ENCODE measurements at regions not wholly inside any gene's neighbourhood (a gene's known extent, or its start where the extent isn't known, plus 50 kb on each side); places are given as distances from the start of the nearest gene placed in this dataset.

DNA sequence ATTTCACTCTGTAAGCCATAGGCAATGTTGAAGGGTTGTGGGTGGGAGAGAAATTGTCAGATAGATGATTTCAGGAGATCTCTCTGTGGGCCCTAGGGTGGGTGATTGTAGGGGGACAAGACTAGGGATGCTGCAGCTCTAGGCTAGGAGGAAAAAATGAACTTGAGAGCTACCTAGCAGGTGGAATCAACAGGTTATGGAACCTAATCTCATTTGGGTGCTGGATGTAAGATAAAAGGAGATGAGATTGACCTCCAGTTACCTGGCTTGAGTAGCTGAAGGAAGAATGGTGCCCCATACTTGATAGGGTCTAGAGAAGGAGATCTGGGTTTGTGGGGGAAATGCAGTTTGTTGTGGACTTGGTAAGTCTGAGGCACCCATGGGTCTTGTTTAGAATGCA, 396.5 kb downstream of the RRAGC start:
- DNase-seq: no peak
- intact Hi-C loops (cut with micrococcal nuclease): no loop called here

DNA sequence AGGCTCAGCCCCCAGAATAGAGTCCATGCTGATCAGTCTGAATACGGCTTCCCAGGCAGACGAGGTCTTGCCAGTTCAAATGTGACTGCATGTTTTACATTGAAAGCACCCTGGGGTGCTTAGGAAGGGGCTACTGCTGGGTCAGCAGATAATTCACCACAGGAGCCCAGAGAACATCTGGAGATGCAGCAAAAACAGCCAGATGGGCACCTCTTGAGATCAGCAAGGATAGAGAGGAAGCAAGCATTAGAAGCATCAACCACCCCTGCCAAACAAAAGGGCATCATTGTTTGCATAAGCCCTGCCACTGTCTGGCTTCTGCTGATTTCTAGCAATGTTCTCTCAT, 403.1 kb downstream of the RRAGC start:
- DNase-seq (no peak), ATAC-seq (no peak)
- intact Hi-C loops (cut with micrococcal nuclease): no loop called here

More for the DNA sequence above, 396.5 kb downstream of the RRAGC start:
- ATAC-seq: no peak

DNA sequence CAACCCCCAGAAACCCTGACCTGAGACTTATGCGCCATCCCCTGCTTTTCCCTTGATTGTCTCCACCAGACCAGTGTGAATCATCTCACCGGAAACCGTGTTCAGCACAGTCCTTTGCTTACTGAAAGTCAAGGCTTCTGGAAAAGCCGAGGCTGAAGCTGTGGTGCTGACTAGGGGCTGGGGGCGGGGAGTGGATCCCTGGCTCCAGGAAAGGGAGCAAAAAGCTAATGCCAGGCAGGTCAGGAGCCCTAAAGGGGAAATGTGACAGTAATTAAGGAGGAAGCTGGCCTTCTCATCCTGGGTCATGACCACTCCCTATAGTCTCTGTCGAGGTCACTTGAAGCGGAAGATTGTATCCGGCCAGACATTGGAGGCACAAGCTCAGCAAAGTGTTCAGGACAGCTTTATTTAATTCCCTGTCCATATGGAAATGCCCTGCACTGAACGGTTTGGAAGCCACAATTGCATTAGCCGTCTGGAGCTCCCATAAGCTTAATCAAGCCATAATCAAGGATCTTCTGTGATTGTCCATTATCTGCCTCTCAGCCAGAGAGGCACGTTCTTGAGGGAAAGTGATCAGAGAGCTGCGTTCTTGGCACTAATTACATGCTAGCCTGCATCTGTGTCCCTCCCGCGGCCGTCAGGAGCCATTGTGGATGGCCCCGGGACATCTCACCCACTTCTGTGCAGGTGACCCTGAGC, 403.6 kb downstream of the RRAGC start:
- intact Hi-C loops (cut with micrococcal nuclease): no loop called here
- no peak for DNase-seq
- ATAC-seq: no peak

DNA sequence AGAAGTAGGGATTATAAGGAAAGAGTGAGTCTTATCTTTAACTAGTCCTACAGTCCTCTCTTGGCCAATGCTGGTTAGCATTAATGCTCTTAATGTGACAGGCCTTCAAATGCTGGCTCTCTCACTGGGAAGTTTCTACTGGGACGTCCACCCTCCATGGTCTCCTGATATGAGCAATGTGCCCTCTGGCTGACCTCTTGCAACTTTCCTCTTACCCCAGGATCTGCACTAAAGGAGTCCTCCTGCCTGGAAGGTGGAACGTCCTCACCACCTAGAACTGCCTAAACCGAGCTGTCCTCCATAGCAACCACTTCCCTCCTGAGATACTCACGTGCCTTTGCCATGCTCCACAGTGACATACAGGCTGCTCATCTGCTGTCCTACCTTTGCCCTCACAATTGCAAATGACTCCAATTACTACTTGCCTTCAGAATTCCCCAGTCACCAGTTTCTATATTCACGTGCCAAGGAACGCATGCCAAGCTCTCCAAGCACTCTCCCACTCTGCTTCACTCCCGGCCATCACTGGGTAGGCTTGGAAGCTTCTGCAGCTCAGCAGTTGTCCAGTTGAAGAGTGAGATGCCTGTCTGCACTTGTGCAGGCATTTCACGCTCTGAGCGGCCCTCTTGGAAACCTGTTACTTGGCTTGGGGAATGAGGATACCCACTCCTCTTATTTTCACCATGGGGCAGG, 404.7 kb downstream of the RRAGC start:
- intact Hi-C loops (cut with micrococcal nuclease): no loop called here
- DNase-seq: no peak
- no peak for ATAC-seq

DNA sequence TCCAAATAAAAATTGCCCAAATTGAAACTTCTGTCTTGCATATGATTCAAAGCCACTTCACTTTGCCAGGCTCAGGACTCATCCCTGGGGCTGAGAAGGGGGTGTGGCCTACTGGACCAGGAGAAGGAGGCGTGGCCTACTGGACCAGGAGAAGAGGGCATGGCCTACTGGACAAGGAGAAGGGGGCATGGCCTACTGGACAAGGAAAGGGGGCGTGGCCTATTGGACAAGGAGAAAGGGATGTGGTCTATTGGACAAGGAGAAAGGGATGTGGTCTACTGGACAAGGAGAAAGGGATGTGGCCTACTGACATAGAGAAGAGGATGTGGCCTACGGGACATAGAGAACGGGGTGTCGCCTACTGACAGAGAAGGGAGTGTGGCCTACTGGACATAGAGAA, 405.3 kb downstream of the RRAGC start:
- no peak for ATAC-seq
- intact Hi-C loops (cut with micrococcal nuclease): no loop called here
- DNase-seq: no peak

DNA sequence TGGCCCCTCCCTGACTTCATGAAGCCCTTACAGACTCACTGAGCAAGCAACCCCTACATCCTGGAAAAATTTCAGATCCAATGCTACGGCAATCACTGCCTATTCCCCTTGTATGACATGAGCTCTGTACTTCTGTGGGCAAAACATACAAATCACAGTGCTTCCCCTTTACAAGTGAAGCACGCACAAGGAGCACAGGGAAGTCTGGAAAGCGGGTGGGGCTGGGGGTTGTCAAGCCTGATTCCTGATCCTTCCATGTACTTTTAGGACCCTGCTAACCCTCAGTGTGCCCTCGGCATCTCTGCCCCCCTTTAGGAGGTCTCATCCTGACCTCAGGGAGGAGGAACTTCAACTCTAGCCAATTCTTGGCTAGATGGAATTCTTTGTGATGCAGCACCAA, 405.7 kb upstream of the POU3F1 start:
- ATAC-seq (no peak), DNase-seq (no peak)
- intact Hi-C loops (cut with micrococcal nuclease): no loop called here

- no peak for DNase-seq
- ATAC-seq: no peak
- intact Hi-C loops (cut with micrococcal nuclease): no loop called here
Observed at GRCh38 chr1:38451541-38451993, 405.0 kb upstream of the POU3F1 start.

DNA sequence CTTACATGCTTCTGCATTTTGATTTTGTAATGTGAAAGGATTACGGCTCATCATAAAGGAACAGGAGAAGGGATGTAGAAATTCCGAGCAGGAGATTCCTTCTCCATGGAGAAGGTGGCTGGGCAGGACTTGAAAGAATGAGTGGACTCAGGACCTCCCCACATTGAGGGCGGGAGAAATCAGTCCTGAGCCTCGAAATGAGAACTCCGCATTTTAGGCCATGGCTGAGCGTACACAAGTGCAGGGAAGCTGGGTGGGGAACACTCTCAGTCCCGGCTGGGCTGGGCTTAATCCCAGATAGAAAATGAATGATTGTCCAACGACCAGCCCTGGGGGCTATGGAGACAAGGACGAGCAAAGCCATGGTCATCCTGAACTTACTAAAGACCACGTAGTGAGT, 402.3 kb upstream of the POU3F1 start:
- no peak for DNase-seq
- intact Hi-C loops (cut with micrococcal nuclease): no loop called here
- ATAC-seq: no peak

GRCh38 chr1:38446936-38447335, 400.3 kb upstream of the POU3F1 start:
- DNase-seq (no peak), ATAC-seq (no peak)
- intact Hi-C loops (cut with micrococcal nuclease): no loop called here

GRCh38 chr1:38444770-38445442, 398.3 kb upstream of the POU3F1 start:
- intact Hi-C loops (cut with micrococcal nuclease): no loop called here
- DNase-seq: no peak
- no peak for ATAC-seq

GRCh38 chr1:38444311-38444710, 397.7 kb upstream of the POU3F1 start:
- intact Hi-C loops (cut with micrococcal nuclease): no loop called here
- no peak for ATAC-seq

DNA sequence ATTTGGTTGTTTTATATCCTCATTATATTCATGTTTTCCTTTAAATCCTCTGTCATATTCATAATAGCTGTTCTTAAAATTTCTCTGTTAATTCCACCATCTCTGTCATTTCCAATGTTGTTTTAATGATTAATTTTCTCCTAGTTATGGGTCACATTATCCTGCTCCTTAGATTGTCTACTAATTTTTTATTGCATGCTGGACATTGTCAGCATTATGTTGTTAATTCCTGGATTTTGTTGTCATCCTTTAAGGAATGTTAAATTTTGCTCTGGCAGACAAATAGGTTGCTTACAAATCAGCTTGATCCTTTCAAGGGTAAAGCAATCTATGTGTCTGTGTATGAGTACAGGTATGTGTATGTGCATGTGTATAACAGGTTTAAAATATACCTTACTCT, 393.8 kb upstream of the POU3F1 start:
- no peak for ATAC-seq
- intact Hi-C loops (cut with micrococcal nuclease): no loop called here
- no peak for DNase-seq

More at GRCh38 chr1:38444311-38444710, 397.7 kb upstream of the POU3F1 start:
- DNase-seq: no peak

GRCh38 chr1:38436749-38437148, 390.2 kb upstream of the POU3F1 start:
- ATAC-seq: no peak
- no peak for DNase-seq
- intact Hi-C loops (cut with micrococcal nuclease): no loop called here

DNA sequence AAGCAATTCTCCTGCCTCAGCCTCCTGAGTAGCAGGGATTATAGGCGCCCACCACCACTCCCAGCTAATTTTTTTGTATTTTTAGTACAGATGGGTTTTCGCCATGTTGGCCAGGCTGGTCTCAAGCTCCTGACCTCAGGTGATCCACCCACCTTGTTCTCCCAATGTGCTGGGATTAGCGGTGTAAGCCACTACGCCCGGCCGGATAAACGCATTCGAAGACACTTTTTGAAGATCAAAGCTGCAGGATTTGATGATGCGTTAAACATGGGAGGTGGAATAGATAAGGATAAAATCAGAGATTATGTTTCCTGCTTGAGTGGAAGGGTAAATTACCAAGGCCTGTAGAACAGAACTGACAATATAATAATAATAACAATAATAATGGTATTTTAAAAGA, 389.4 kb upstream of the POU3F1 start:
- ATAC-seq: no peak
- intact Hi-C loops (cut with micrococcal nuclease): no loop called here

GRCh38 chr1:38433084-38433722, 386.6 kb upstream of the POU3F1 start:
- intact Hi-C loops (cut with micrococcal nuclease): no loop called here
- ATAC-seq: no peak
- DNase-seq: no peak

More for the DNA sequence above, 389.4 kb upstream of the POU3F1 start:
- DNase-seq: no peak

DNA sequence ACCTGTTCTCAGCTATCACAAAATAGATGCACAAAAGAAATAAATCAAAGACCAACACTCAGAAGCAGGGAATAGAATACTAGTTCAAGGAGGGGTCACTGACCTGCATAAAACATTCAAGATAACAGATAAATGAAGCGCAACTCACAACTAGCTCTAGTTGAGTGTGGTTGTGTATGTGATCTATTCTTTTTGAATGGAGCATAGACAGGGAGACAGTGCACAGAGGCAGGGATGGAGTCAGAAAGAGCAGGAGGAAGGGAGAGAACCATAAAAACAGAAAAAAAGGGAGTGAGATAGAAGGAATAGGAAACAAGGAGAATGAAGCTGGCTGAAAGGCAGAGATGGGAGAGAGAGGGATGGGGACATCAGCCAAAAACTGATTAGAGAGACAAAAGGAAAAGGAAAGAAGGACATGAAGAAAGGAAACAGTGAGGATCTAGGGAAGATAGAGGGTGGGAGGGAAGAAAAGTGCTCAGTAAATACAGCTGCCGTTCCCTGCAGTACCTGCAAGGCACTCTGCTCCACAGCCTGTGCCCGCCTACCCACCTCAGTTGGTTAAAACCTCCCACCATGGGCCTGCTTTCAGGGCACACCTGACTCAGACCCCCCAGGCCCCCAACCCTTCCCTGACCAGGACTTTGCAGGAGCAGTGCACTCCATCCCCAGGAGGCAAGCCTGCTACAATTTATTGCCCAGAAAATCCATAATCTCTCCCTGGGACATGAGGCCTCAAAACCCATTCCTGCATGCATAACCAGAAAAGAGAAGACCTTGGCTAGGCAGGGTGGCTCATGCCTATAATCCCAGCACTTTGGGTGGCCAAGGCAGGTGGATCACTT, 385.2 kb upstream of the POU3F1 start:
- intact Hi-C loops (cut with micrococcal nuclease): no loop called here
- ATAC-seq (no peak), DNase-seq (no peak)

DNA sequence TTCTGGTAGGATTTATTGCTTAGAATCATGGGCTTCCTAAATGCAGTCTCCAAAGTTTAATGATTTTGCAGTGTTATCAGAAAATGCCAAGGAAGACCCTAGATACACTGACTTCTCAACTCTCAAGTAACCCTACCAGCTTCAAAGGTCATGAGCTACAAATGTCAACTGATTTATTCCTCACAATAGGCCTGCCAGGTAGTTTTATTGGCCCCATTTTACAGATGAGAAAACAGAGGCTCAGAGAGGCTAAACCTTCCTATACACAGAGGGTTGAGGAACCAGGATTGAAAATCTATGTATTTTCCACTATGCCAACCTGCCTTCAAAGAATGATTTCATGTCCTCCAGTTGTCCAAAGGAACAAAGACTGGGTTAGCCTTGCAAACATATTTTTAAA, 384.4 kb upstream of the POU3F1 start:
- no peak for ATAC-seq
- intact Hi-C loops (cut with micrococcal nuclease): no loop called here

GRCh38 chr1:38424677-38425076, 378.1 kb upstream of the POU3F1 start:
- DNase-seq: no peak
- ATAC-seq: no peak
- intact Hi-C loops (cut with micrococcal nuclease): no loop called here

More for the DNA sequence above, 384.4 kb upstream of the POU3F1 start:
- no peak for DNase-seq

- intact Hi-C loops (cut with micrococcal nuclease): no loop called here
- DNase-seq: no peak
- ATAC-seq: no peak
Observed at GRCh38 chr1:38420666-38421065, 374.1 kb upstream of the POU3F1 start.

Measured in left ventricle myocardium superior (tissue), 1 donor.